GM12891 (cell line): ENCODE measurements at regions not wholly inside any gene's neighbourhood (a gene's known extent, or its start where the extent isn't known, plus 50 kb on each side); places are given as distances from the start of the nearest gene placed in this dataset.

ENCODE experiments used
- PAX5 ChIP-seq: IDR thresholded peaks from 2 replicates; pipeline ENCODE4 v1.6.1; 2011; ENCODE audit warnings: low read length, moderate library complexity, mild to moderate bottlenecking; ENCODE audit not compliant: insufficient read depth, severe bottlenecking
- POLR2A ChIP-seq: IDR thresholded peaks from 2 replicates; pipeline ENCODE4 v1.6.1; 2011; ENCODE audit warnings: low read depth, low read length, control low read depth
- POLR2AphosphoS5 ChIP-seq: IDR thresholded peaks from 2 replicates; pipeline ENCODE4 v1.6.1; 2011; ENCODE audit warnings: low read depth, low read length, control low read depth

DNA sequence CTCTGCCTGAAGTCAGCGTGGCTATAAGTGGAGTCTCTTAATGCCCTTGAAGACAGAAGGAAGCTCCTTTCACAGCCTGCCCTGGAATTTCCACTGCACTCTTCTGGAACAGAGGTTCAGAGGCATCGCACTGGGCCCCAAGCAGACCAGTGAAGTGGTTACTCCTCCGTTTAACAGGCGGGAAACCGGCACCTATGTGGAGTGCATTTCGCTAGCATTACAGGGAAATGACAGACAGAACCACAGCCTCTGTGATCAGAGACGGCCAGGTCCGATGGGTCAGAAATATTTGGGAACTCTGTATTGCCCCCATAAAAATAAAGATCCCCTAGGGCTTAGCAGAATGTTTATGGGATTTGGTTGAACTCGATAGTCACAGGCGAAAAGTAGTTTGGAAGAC is 406.9 kb upstream of the PRKCQ start:
- TF ChIP-seq POLR2AphosphoS5, result no peak
- TF ChIP-seq POLR2A, result no peak
- TF ChIP-seq PAX5, result no peak
